ENCODE measurements at regions not wholly inside any gene's neighbourhood (a gene's known extent, or its start where the extent isn't known, plus 50 kb on each side); places are given as distances from the start of the nearest gene placed in this dataset.
"Not testable (repeated sequence)": the region's sequence is repeated elsewhere in the genome, so short reads cannot be mapped to it uniquely, and the experiment has no call there.

DNA sequence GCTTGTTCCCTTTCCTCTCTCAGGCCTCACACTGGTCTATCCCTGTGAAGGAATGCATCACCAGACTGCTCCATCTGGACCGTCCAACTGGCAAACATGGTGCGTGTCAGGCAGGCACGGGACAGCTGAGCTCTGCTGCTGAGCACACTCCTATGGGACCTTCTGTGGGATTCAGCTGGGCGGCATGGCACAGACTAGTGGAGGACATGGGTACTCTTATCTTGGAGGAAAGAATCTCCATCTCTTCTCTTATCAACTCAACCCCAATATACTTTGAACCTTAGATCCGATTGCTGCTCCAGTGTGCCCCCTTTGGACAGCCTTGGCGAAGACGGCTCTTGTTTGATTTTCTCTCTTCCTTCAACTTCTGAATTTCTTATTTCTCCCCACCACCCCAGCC, 593.6 kb downstream of the ETS1 start:
- DNase-seq (ENCODE audit: low read depth in 1 of 2, low spot score in 1 of 2): no peak

GRCh38 chr11:127993281-127993680, 594.1 kb downstream of the ETS1 start:
- DNase-seq (ENCODE audit: low read depth in 1 of 2, low spot score in 1 of 2): no peak

DNA sequence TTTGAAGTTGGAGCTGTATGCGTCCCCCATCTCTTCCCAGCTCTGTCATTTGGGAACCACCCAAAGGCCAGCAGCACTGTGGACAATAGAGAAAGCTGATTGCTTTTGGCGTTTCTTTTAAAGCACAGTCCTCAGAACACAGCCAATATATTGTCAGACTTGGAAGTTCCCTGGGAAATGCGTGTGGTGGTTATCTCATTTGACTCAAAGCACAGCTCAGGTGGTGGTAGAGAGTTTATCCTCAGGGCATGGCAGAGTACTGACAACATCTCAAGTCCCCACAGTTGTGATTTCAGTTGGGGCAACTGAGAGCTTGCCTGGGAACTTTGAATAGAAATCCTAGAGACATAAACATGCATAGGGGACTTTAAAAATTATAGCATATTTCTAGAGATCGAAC, 601.3 kb downstream of the ETS1 start:
- no peak for DNase-seq (ENCODE audit: low read depth in 1 of 2, low spot score in 1 of 2)

- no peak for DNase-seq (ENCODE audit: low read depth in 1 of 2, low spot score in 1 of 2)
Observed at GRCh38 chr11:127972816-127973215, 614.5 kb downstream of the ETS1 start.

DNA sequence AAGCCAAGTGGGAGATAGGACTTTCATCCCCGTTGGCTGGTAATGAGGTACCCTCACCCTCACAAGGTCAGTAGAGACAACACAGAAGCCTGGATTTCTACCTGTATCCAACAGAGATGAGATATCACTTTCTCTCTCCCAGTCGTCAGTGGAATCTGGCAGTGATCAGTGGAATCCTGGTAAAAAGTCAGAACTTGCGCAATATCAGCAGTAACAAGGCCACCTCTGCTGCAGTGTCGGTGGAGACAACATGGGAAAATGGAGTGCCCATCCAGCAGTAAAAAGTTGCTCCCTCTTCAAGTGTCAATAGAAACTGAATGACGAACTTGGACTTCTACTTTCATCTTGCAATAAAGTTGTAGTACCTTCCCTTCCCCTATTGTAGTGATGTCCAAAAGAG, 615.9 kb downstream of the ETS1 start:
- no peak for DNase-seq (ENCODE audit: low read depth in 1 of 2, low spot score in 1 of 2)

- no peak for DNase-seq (ENCODE audit: low read depth in 1 of 2, low spot score in 1 of 2)
Observed at GRCh38 chr11:127966821-127967220, 620.5 kb downstream of the ETS1 start.

- no peak for DNase-seq (ENCODE audit: low read depth in 1 of 2, low spot score in 1 of 2)
Observed at GRCh38 chr11:127965939-127966668, 621.3 kb downstream of the ETS1 start.

- no peak for DNase-seq (ENCODE audit: low read depth in 1 of 2, low spot score in 1 of 2)
Observed at GRCh38 chr11:127962416-127962815, 624.9 kb downstream of the ETS1 start.

DNA sequence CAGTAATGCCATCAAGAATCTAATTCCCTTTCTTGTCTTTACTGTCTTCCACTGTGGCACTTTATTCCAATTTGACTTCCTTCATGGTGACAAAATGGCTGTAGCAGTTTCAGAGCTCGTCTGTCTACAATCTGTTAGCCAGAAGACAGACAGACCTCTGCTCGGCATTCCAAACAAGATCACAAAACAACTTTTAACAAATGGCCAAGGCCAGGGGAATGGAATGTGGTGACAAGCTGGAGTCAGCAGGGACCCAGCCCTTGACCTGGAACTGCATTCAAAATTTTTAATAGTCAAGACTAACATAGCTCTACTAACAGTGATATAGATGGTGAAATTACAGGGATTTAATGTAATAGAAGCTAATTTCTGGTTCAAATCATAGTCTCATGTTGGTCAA, 637.2 kb downstream of the ETS1 start:
- no peak for DNase-seq (ENCODE audit: low read depth in 1 of 2, low spot score in 1 of 2)

GRCh38 chr11:127943763-127944162, 643.6 kb downstream of the ETS1 start:
- DNase-seq (ENCODE audit: low read depth in 1 of 2, low spot score in 1 of 2): no peak

GRCh38 chr11:127943152-127943551, 644.2 kb downstream of the ETS1 start:
- no peak for DNase-seq (ENCODE audit: low read depth in 1 of 2, low spot score in 1 of 2)

DNA sequence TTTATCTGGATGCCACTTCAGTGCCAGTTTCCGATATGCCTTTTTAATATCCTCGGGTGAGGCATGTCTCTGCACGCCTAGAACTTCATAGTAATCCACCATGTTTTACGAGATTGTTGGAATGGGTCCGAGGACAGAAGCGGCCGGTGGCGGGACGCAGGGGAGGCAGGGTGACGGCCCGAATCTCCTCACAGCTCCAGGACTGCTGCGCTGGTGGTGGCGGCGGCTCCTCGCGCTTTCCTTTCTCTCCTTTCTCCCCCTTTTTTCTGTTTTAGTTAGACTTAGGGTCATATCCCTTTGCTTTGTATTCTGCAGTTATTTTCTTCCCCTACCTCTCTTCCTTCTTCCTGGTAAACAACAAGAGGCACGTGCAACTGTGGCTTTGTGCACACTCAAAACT, 645.8 kb downstream of the ETS1 start:
- DNase-seq (ENCODE audit: low read depth in 1 of 2, low spot score in 1 of 2): not testable (repeated sequence)

DNA sequence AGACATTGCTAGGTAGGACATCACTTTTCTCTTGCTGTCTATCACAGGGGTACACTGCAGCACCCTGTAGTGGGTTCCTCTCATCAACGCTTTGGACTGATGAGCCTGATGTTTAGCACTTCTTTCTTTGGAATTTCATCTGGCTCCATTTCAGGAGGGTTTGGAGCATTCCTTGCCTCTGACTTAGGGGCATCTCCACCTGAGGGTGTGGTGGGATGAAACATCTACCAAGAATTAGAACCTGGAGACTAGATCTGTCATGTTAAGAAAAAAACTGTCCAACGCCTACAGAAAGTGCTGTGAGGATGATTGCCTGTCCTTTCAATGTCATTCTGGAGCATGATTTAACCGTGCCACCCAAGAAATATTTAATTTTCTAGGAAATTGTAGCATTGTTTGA, 648.4 kb downstream of the ETS1 start:
- no peak for DNase-seq (ENCODE audit: low read depth in 1 of 2, low spot score in 1 of 2)

GRCh38 chr11:127935081-127935480, 652.3 kb downstream of the ETS1 start:
- no peak for DNase-seq (ENCODE audit: low read depth in 1 of 2, low spot score in 1 of 2)

GRCh38 chr11:127933961-127934360, 653.4 kb downstream of the ETS1 start:
- DNase-seq (ENCODE audit: low read depth in 1 of 2, low spot score in 1 of 2): not testable (repeated sequence)

DNA sequence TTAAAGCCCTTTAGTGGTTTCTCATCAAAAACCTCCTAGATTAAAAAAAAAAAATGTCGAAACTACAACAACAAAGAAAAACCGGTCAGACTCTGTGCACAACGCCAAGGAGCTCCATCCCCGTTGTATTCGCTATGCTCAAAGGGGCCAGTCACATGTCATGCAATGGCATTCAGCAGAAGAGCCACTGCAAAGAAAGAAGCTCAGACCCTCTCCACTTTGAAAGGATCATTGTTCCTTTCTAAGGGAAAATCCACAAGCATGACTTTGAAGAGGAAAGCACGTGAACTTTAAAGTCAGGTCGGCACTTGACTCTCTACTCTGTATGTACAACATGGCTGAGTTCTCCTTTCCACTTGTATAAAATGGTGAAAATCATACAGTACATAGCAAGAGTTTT, 655.6 kb downstream of the ETS1 start:
- DNase-seq (ENCODE audit: low read depth in 1 of 2, low spot score in 1 of 2): no peak

GRCh38 chr11:127926721-127927120, 660.6 kb downstream of the ETS1 start:
- DNase-seq (ENCODE audit: low read depth in 1 of 2, low spot score in 1 of 2): no peak

GRCh38 chr11:127925475-127925874, 661.9 kb downstream of the ETS1 start:
- no peak for DNase-seq (ENCODE audit: low read depth in 1 of 2, low spot score in 1 of 2)

GRCh38 chr11:127919206-127920000, 668.0 kb downstream of the ETS1 start:
- DNase-seq (ENCODE audit: low read depth in 1 of 2, low spot score in 1 of 2): no peak

DNA sequence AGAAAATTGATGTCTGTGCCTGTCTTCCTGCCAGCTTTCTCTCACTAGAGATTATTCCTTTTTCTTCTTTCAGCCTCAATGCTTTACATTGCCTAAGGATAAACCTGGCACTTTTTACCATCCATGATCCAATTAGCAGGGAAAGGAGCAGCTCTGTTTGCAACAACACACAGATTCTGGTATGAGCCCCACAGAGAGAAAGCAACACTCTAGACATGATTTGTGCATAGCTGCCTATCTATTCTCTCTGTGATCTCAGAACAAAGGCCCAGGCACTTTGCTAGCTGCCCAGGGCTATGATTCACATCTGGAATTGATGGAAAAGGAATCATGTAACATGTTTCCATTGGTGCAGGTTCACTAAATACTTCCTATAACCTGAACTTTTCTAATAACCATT, 685.0 kb downstream of the ETS1 start:
- no peak for DNase-seq (ENCODE audit: low read depth in 1 of 2, low spot score in 1 of 2)

- no peak for DNase-seq (ENCODE audit: low read depth in 1 of 2, low spot score in 1 of 2)
Observed at GRCh38 chr11:127898422-127899365, 688.7 kb downstream of the ETS1 start.

DNA sequence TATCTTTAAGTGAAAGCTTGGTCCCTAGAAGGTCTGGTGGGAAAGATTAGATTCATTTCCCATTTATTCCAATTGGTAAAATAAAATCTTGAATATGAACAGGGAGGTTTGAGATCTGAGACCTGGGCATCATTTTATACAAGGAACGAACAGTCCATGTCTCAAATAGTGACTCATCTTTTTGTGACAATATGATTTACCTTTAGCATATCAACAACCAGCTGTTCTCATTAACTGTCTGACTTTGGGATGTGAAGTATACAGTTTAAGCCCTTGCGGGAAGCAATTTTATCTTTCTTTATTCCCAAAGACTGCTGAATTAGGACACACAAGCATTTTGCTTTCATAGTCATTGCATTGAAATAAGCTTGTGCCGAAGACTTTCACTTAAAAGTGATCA, 691.6 kb downstream of the ETS1 start:
- no peak for DNase-seq (ENCODE audit: low read depth in 1 of 2, low spot score in 1 of 2)

Measured in stimulated activated CD4-positive, alpha-beta T cell treated with anti-CD3 and anti-CD28 coated beads, Interleukin-15, amount 100 ng/mL, for 1 hour (primary cell).